ENCODE measurements at regions not wholly inside any gene's neighbourhood (a gene's known extent, or its start where the extent isn't known, plus 50 kb on each side); places are given as distances from the start of the nearest gene placed in this dataset.

GRCh38 chr7:91323626-91324158 lies 59.5 kb downstream of the FZD1 start:
- POLR2A ChIA-PET = no interaction called here
- H3K4me3 Mint-ChIP-seq = no peak overlapping the region

GRCh38 chr7:91324663-91325062 lies 60.4 kb downstream of the FZD1 start:
- no peak for ATAC-seq
- no peaks in the 10 kb centered on the region for H3K9me3 Mint-ChIP-seq

More at GRCh38 chr7:91323626-91324158, 59.5 kb downstream of the FZD1 start:
- peaks cover 2% of the 10 kb centered on the region; the same call in 1 of the 2 replicates for H3K27me3 Mint-ChIP-seq (ENCODE audit: low read depth)
- CTCF ChIA-PET = no interaction called here
- H3K36me3 Mint-ChIP-seq = no peaks in the 10 kb centered on the region
- ATAC-seq (no peak), DNase-seq (ENCODE audit: low spot score) (no peak)
- H3K9me3 Mint-ChIP-seq = no peaks in the 10 kb centered on the region
- H3K4me1 Mint-ChIP-seq = peaks cover 18% of the 10 kb centered on the region
- no peak overlapping the region for H3K27ac Mint-ChIP-seq
- no peak for TF ChIP-seq ZNF121 (CRISPR knock-in tag; IDR thresholded peaks at IDR 0.05)
- TF ChIP-seq ELF4 (CRISPR knock-in tag; IDR thresholded peaks at IDR 0.05; ENCODE audit: low read depth) = no peak
- no peak for TF ChIP-seq FOXK1 (CRISPR knock-in tag; IDR thresholded peaks at IDR 0.05)
- no peak for TF ChIP-seq HMGA2 (CRISPR knock-in tag; IDR thresholded peaks at IDR 0.05)
- TF ChIP-seq TCF7 (CRISPR knock-in tag; IDR thresholded peaks at IDR 0.05; ENCODE audit: low read depth) = no peak
- TF ChIP-seq MAX (CRISPR knock-in tag; IDR thresholded peaks at IDR 0.05) = no peak
- no peak for TF ChIP-seq CDX4 (CRISPR knock-in tag; IDR thresholded peaks at IDR 0.05; ENCODE audit: borderline replicate concordance)
- no peak for TF ChIP-seq ZNF138 (CRISPR knock-in tag; conservative IDR thresholded peaks at IDR 0.05)
- no peak for TF ChIP-seq ZNF396 (CRISPR knock-in tag; IDR thresholded peaks at IDR 0.05; ENCODE audit: borderline replicate concordance)
- TF ChIP-seq ZBTB21 (CRISPR knock-in tag; IDR thresholded peaks at IDR 0.05; ENCODE audit: borderline replicate concordance) = no peak
- TF ChIP-seq HMGXB4 (CRISPR knock-in tag; IDR thresholded peaks at IDR 0.05) = no peak

GRCh38 chr7:91325726-91326125 lies 61.5 kb downstream of the FZD1 start:
- CTCF ChIA-PET = interaction anchor here (0.9 to 1.0 kb wide), 2 partner anchors 46 to 98 kb away, joined by 3 read pairs; no protein-coding TSS in a partner anchor
- H3K4me3 Mint-ChIP-seq = no peak overlapping the region
- ATAC-seq (peak; percentile 50), DNase-seq (ENCODE audit: low spot score) (no peak)
- peaks cover 2% of the 10 kb centered on the region; the same call in 1 of the 2 replicates for H3K27me3 Mint-ChIP-seq (ENCODE audit: low read depth)
- no peak overlapping the region for H3K27ac Mint-ChIP-seq
- POLR2A ChIA-PET = no interaction called here
- peaks cover 22% of the 10 kb centered on the region for H3K4me1 Mint-ChIP-seq
- H3K9me3 Mint-ChIP-seq = no peaks in the 10 kb centered on the region
- no peaks in the 10 kb centered on the region for H3K36me3 Mint-ChIP-seq
- TF ChIP-seq CTCF (IDR thresholded peaks at IDR 0.05) = no peak
- TF ChIP-seq CREB1 (CRISPR knock-in tag; IDR thresholded peaks at IDR 0.05) = no peak
- TF ChIP-seq TEAD4 (CRISPR knock-in tag; IDR thresholded peaks at IDR 0.05) = no peak
- no peak for TF ChIP-seq USF2 (CRISPR knock-in tag; IDR thresholded peaks at IDR 0.05)
- TF ChIP-seq TEAD1 (CRISPR knock-in tag; IDR thresholded peaks at IDR 0.05) = no peak
- TF ChIP-seq ATF1 (CRISPR knock-in tag; IDR thresholded peaks at IDR 0.05) = no peak
- TF ChIP-seq ZNF416 (CRISPR knock-in tag; IDR thresholded peaks at IDR 0.05) = no peak
- TF ChIP-seq ESRRA (CRISPR knock-in tag; IDR thresholded peaks at IDR 0.05; ENCODE audit: borderline replicate concordance) = no peak

More at GRCh38 chr7:91324663-91325062, 60.4 kb downstream of the FZD1 start:
- H3K4me1 Mint-ChIP-seq = peaks cover 18% of the 10 kb centered on the region
- CTCF ChIA-PET = no interaction called here
- no peaks in the 10 kb centered on the region for H3K36me3 Mint-ChIP-seq
- POLR2A ChIA-PET = no interaction called here
- no peak overlapping the region for H3K27ac Mint-ChIP-seq
- no peak for DNase-seq (ENCODE audit: low spot score)
- H3K27me3 Mint-ChIP-seq (ENCODE audit: low read depth) = peaks cover 2% of the 10 kb centered on the region; the same call in 1 of the 2 replicates
- no peak overlapping the region for H3K4me3 Mint-ChIP-seq
- no peak for TF ChIP-seq CDX4 (CRISPR knock-in tag; IDR thresholded peaks at IDR 0.05; ENCODE audit: borderline replicate concordance)
- no peak for TF ChIP-seq ATF6 (CRISPR knock-in tag; IDR thresholded peaks at IDR 0.05)
